Activated T-cell treated with anti-CD3 and anti-CD28 coated beads, Interleukin-2, amount 50 U/mL, for 72 hours (primary cell): ENCODE measurements at regions not wholly inside any gene's neighbourhood (a gene's known extent, or its start where the extent isn't known, plus 50 kb on each side); places are given as distances from the start of the nearest gene placed in this dataset.

ENCODE experiments used
- ATAC-seq, 2 donors: fragments of 150-1000 bp; cut with Tn5 transposase; replicated peaks in 1 of 2; 2 replicates each; pipeline ENCODE4 v1.10.0; 2021; ENCODE audit warnings: moderate library complexity in 2 of 2, mild to moderate bottlenecking in 1 of 2
- DNase-seq, 2 donors: peaks; one replicate each; pipeline ENCODE4 v3.0.0; 2021 to 2022; ENCODE audit warnings: mixed read lengths in 1 of 2
- H3K27ac Mint-ChIP-seq: one replicate; pipeline ENCODE4 v1.8.0; 2022; ENCODE audit warnings: mild to moderate bottlenecking, moderate library complexity, mixed read lengths
- H3K27me3 Mint-ChIP-seq: one replicate; pipeline ENCODE4 v1.8.0; 2022; ENCODE audit warnings: low read depth, mixed read lengths
- H3K36me3 Mint-ChIP-seq, 2 donors: one replicate each; pipeline ENCODE4 v1.8.0; 2022; ENCODE audit warnings: mixed read lengths in 2 of 2, mild to moderate bottlenecking in 1 of 2; ENCODE audit not compliant: insufficient read depth in 2 of 2
- H3K4me1 Mint-ChIP-seq: one replicate; pipeline ENCODE4 v1.8.0; 2022; ENCODE audit warnings: low read depth, mixed read lengths
- H3K4me3 Mint-ChIP-seq, 2 donors: one replicate each; pipeline ENCODE4 v1.8.0; 2022; ENCODE audit warnings: mild to moderate bottlenecking in 2 of 2, mixed read lengths in 2 of 2, moderate library complexity in 2 of 2
- H3K9me3 Mint-ChIP-seq, 2 donors: one replicate each; pipeline ENCODE4 v1.8.0; 2022; ENCODE audit warnings: mixed read lengths in 2 of 2

GRCh38 chr5:141771562-141771961, 89.5 kb upstream of the ARAP3 start:
- H3K9me3 Mint-ChIP-seq, result no peaks in the 10 kb centered on the region
- ATAC-seq, result no peak
- H3K36me3 Mint-ChIP-seq, result no peaks in the 10 kb centered on the region
- DNase-seq, result no peak
- no peak overlapping the region for H3K4me3 Mint-ChIP-seq
- H3K4me1 Mint-ChIP-seq, result no peaks in the 10 kb centered on the region
- no peak overlapping the region for H3K27ac Mint-ChIP-seq
- peaks cover 7% of the 10 kb centered on the region for H3K27me3 Mint-ChIP-seq

- Mint-ChIP-seq H3K4me3 (no peak overlapping the region), H3K27me3 (peaks cover 7% of the 10 kb centered on the region), H3K4me1 (no peaks in the 10 kb centered on the region), H3K27ac (no peak overlapping the region), H3K9me3 (no peaks in the 10 kb centered on the region), H3K36me3 (no peaks in the 10 kb centered on the region)
- no peak for ATAC-seq
- DNase-seq, result no peak
Observed at GRCh38 chr5:141771031-141771430, 89.0 kb upstream of the ARAP3 start.

GRCh38 chr5:141769671-141770070, 87.6 kb upstream of the ARAP3 start:
- peaks cover 8% of the 10 kb centered on the region for H3K27me3 Mint-ChIP-seq
- H3K27ac Mint-ChIP-seq, result no peak overlapping the region
- no peaks in the 10 kb centered on the region for H3K4me1 Mint-ChIP-seq
- ATAC-seq (no peak), DNase-seq (no peak)
- no peak overlapping the region for H3K4me3 Mint-ChIP-seq
- H3K9me3 Mint-ChIP-seq, result no peaks in the 10 kb centered on the region
- H3K36me3 Mint-ChIP-seq, result no peaks in the 10 kb centered on the region

GRCh38 chr5:141767671-141768070, 85.6 kb upstream of the ARAP3 start:
- H3K4me3 Mint-ChIP-seq, result no peak overlapping the region
- H3K27me3 Mint-ChIP-seq, result peaks cover 23% of the 10 kb centered on the region
- no peak for ATAC-seq

GRCh38 chr5:141765896-141766551, 84.0 kb upstream of the ARAP3 start:
- Mint-ChIP-seq H3K36me3 (no peaks in the 10 kb centered on the region), H3K4me3 (no peak overlapping the region)

More at GRCh38 chr5:141767671-141768070, 85.6 kb upstream of the ARAP3 start:
- Mint-ChIP-seq H3K9me3 (no peaks in the 10 kb centered on the region), H3K36me3 (no peaks in the 10 kb centered on the region), H3K27ac (no peak overlapping the region), H3K4me1 (no peaks in the 10 kb centered on the region)
- no peak for DNase-seq

GRCh38 chr5:141763541-141763940, 81.5 kb upstream of the ARAP3 start:
- H3K27ac Mint-ChIP-seq, result no peak overlapping the region
- peaks cover 24% of the 10 kb centered on the region for H3K27me3 Mint-ChIP-seq
- H3K4me3 Mint-ChIP-seq, result no peak overlapping the region
- H3K4me1 Mint-ChIP-seq, result peaks cover under 1% of the 10 kb centered on the region
- H3K36me3 Mint-ChIP-seq, result no peaks in the 10 kb centered on the region
- H3K9me3 Mint-ChIP-seq, result no peaks in the 10 kb centered on the region
- no peak for DNase-seq
- no peak for ATAC-seq

More at GRCh38 chr5:141765896-141766551, 84.0 kb upstream of the ARAP3 start:
- Mint-ChIP-seq H3K27me3 (peaks cover 22% of the 10 kb centered on the region), H3K4me1 (no peaks in the 10 kb centered on the region), H3K9me3 (no peaks in the 10 kb centered on the region), H3K27ac (no peak overlapping the region)
- DNase-seq, result no peak
- no peak for ATAC-seq

GRCh38 chr5:141762790-141763368, 80.8 kb upstream of the ARAP3 start:
- Mint-ChIP-seq H3K9me3 (no peaks in the 10 kb centered on the region), H3K27me3 (peaks cover 30% of the 10 kb centered on the region), H3K4me3 (no peak overlapping the region), H3K36me3 (no peaks in the 10 kb centered on the region), H3K27ac (no peak overlapping the region), H3K4me1 (peaks cover 7% of the 10 kb centered on the region)
- ATAC-seq, result no peak
- DNase-seq, result no peak

GRCh38 chr5:141762316-141762715, 80.3 kb upstream of the ARAP3 start:
- no peak for ATAC-seq
- Mint-ChIP-seq H3K27ac (no peak overlapping the region), H3K4me3 (no peak overlapping the region)

GRCh38 chr5:141760753-141761152, 78.7 kb upstream of the ARAP3 start:
- H3K27ac Mint-ChIP-seq, result no peak overlapping the region
- peaks cover 7% of the 10 kb centered on the region for H3K4me1 Mint-ChIP-seq
- ATAC-seq (no peak), DNase-seq (no peak)
- peaks cover 52% of the 10 kb centered on the region for H3K27me3 Mint-ChIP-seq
- H3K36me3 Mint-ChIP-seq, result no peaks in the 10 kb centered on the region
- no peak overlapping the region for H3K4me3 Mint-ChIP-seq
- no peaks in the 10 kb centered on the region for H3K9me3 Mint-ChIP-seq

More at GRCh38 chr5:141762316-141762715, 80.3 kb upstream of the ARAP3 start:
- Mint-ChIP-seq H3K27me3 (peaks cover 36% of the 10 kb centered on the region), H3K36me3 (no peaks in the 10 kb centered on the region), H3K9me3 (no peaks in the 10 kb centered on the region), H3K4me1 (peaks cover 7% of the 10 kb centered on the region)
- DNase-seq, result no peak

GRCh38 chr5:141760193-141760592, 78.2 kb upstream of the ARAP3 start:
- Mint-ChIP-seq H3K27ac (no peak overlapping the region), H3K36me3 (no peaks in the 10 kb centered on the region), H3K27me3 (peaks cover 57% of the 10 kb centered on the region), H3K9me3 (no peaks in the 10 kb centered on the region), H3K4me1 (peaks cover 7% of the 10 kb centered on the region), H3K4me3 (no peak overlapping the region)
- DNase-seq (no peak), ATAC-seq (no peak)

GRCh38 chr5:141758310-141758998, 76.4 kb upstream of the ARAP3 start:
- ATAC-seq (no peak), DNase-seq (no peak)
- Mint-ChIP-seq H3K27ac (no peak overlapping the region), H3K27me3 (peaks cover 60% of the 10 kb centered on the region), H3K4me1 (peaks cover 7% of the 10 kb centered on the region), H3K4me3 (no peak overlapping the region), H3K36me3 (no peaks in the 10 kb centered on the region), H3K9me3 (no peaks in the 10 kb centered on the region)

- peaks cover 66% of the 10 kb centered on the region for H3K27me3 Mint-ChIP-seq
- H3K36me3 Mint-ChIP-seq, result no peaks in the 10 kb centered on the region
- peaks cover 7% of the 10 kb centered on the region for H3K4me1 Mint-ChIP-seq
- no peak overlapping the region for H3K27ac Mint-ChIP-seq
- no peak overlapping the region for H3K4me3 Mint-ChIP-seq
- no peak for DNase-seq
- H3K9me3 Mint-ChIP-seq, result no peaks in the 10 kb centered on the region
- no peak for ATAC-seq
Observed at GRCh38 chr5:141757402-141757801, 75.4 kb upstream of the ARAP3 start.

- Mint-ChIP-seq H3K36me3 (no peaks in the 10 kb centered on the region), H3K27me3 (peaks cover 71% of the 10 kb centered on the region)
Observed at GRCh38 chr5:141756196-141756595, 74.2 kb upstream of the ARAP3 start.

More at GRCh38 chr5:141756196-141756595, 74.2 kb upstream of the ARAP3 start:
- Mint-ChIP-seq H3K9me3 (no peaks in the 10 kb centered on the region), H3K4me3 (no peak overlapping the region), H3K4me1 (peaks cover 7% of the 10 kb centered on the region), H3K27ac (no peak overlapping the region)
- no peak for ATAC-seq
- no peak for DNase-seq
